Stomach (tissue), 8 donors: ENCODE measurements at regions not wholly inside any gene's neighbourhood (a gene's known extent, or its start where the extent isn't known, plus 50 kb on each side); places are given as distances from the start of the nearest gene placed in this dataset.

ENCODE experiments used
- DNase-seq, 2 donors: peaks; one replicate each; pipeline versions ENCODE4 v3.0.0 to v3.0.0-alpha.2; 2013 to 2019
- H3K27ac ChIP-seq, 5 donors: fragments of 200-600 bp in 4 of 5; sonication (generic) in 4 of 5; one replicate each; pipeline ENCODE4 v1.5.1; 2013 to 2019; ENCODE audit warnings: mild to moderate bottlenecking in 1 of 5, moderate library complexity in 1 of 5
- H3K27me3 ChIP-seq, 3 donors: fragments of 200-600 bp; sonication (generic); one replicate each; pipeline ENCODE4 v1.5.1; 2017 to 2019; ENCODE audit warnings: mixed run types in 1 of 3
- H3K36me3 ChIP-seq, 4 donors: fragments of 200-600 bp; sonication (generic); 1 replicate in 3 of 4; 2 replicates in 1 of 4; pipeline ENCODE4 v1.5.1; 2016 to 2019
- H3K4me1 ChIP-seq, 4 donors: fragments of 200-600 bp; sonication (generic); one replicate each; pipeline ENCODE4 v1.5.1; 2016 to 2019
- H3K4me3 ChIP-seq, 4 donors: fragments of 200-600 bp; sonication (generic) in 3 of 4; one replicate each; pipeline ENCODE4 v1.5.1; 2016 to 2019; ENCODE audit warnings: mild to moderate bottlenecking in 1 of 4
- H3K9me3 ChIP-seq, 4 donors: fragments of 200-600 bp; sonication (generic); one replicate each; pipeline ENCODE4 v1.5.1; 2016 to 2019
- CTCF ChIP-seq, 7 experiments: fragments of 450-650 bp in 4 of 7; fragments of 200-600 bp in 3 of 7; sonication (generic) in 3 of 7; IDR thresholded peaks; one replicate each; pipeline ENCODE4 v1.5.1; 2016 to 2019; ENCODE audit warnings: antibody characterized with exemption in 7 of 7, control low read depth in 2 of 7, mild to moderate bottlenecking in 1 of 7
- EP300 ChIP-seq: sonication (generic); formaldehyde crosslinking; IDR thresholded peaks from one replicate; pipeline ENCODE4 v1.6.1; 2017; ENCODE audit warnings: antibody characterized with exemption
- POLR2A ChIP-seq, 4 donors: fragments of 450-650 bp; IDR thresholded peaks; one replicate each; pipeline ENCODE4 v1.6.1; 2016; ENCODE audit warnings: antibody characterized with exemption in 4 of 4, control low read depth in 2 of 4, mild to moderate bottlenecking in 1 of 4, moderate library complexity in 1 of 4
- POLR2AphosphoS5 ChIP-seq, 3 donors: sonication (generic); formaldehyde crosslinking; IDR thresholded peaks; one replicate each; pipeline ENCODE4 v1.6.1; 2016; ENCODE audit warnings: antibody characterized with exemption in 3 of 3
- WGBS, 5 donors: extraction: QIAGEN DNeasy Blood & Tissue Kit in 3 of 5; methylation state at CpG; one replicate each; pipeline versions ENCODE4 v1.1.5 to v1.1.7; 2013 to 2018; 5-methylcytosine and 5-hydroxymethylcytosine counted together
- intact Hi-C: fragments of 100-400 bp; cut with DNase I; formaldehyde crosslinking; loops from one replicate; pipeline ENCODE4 v1.15.1; 2023; ENCODE audit warnings: low total_unique reads
- donor health status: healthy with polysubstance abuse.
- donor health status: Bipolar disorder and iron deficiency.
- donor health status: healthy.

- Histone ChIP-seq H3K9me3 (peaks cover 0 to 16% (median 2%) of the 10 kb centered on the region in 4 donors), H3K4me3 (no peak overlapping the region), H3K36me3 (no peaks in the 10 kb centered on the region), H3K4me1 (no peaks in the 10 kb centered on the region), H3K27ac (no peak overlapping the region), H3K27me3 (no peaks in the 10 kb centered on the region)
- WGBS, 5 donors: 75 to 95% (median 87%) methylated on average over 3 of the region's 3 CpGs
- intact Hi-C loops: no loop called here
- TF ChIP-seq CTCF (IDR thresholded peaks at IDR 0.05) (no peak), EP300 (no peak), POLR2A (IDR thresholded peaks at IDR 0.05) (no peak), POLR2AphosphoS5 (IDR thresholded peaks at IDR 0.05) (no peak)
- no peak for DNase-seq
These were observed 188.8 kb upstream of the PAPPA start for GRCh38 chr9:115964710-115965347.

GRCh38 chr9:115966660-115967059 lies 186.9 kb upstream of the PAPPA start:
- H3K4me3 ChIP-seq: no peak overlapping the region
- TF ChIP-seq EP300 (no peak), POLR2AphosphoS5 (IDR thresholded peaks at IDR 0.05) (no peak), POLR2A (IDR thresholded peaks at IDR 0.05) (no peak), CTCF (IDR thresholded peaks at IDR 0.05) (no peak)
- no peaks in the 10 kb centered on the region for H3K36me3 ChIP-seq
- H3K4me1 ChIP-seq: no peaks in the 10 kb centered on the region
- DNase-seq: no peak
- H3K9me3 ChIP-seq: peaks cover 0 to 16% (median 2%) of the 10 kb centered on the region in 4 donors
- intact Hi-C loops: no loop called here
- H3K27me3 ChIP-seq: no peaks in the 10 kb centered on the region
- H3K27ac ChIP-seq: no peak overlapping the region
- 57 to 67% (median 60%) methylated on average over 1 of the region's 1 CpG for WGBS, 5 donors

- 50 to 77% (median 72%) methylated on average over 2 of the region's 2 CpGs for WGBS, 5 donors
- no peaks in the 10 kb centered on the region for H3K4me1 ChIP-seq
- no peaks in the 10 kb centered on the region for H3K27me3 ChIP-seq
- peaks cover 0 to 7% (median 2%) of the 10 kb centered on the region in 4 donors for H3K9me3 ChIP-seq
- no peak for TF ChIP-seq POLR2AphosphoS5 (IDR thresholded peaks at IDR 0.05)
- no peak for TF ChIP-seq EP300
- TF ChIP-seq POLR2A (IDR thresholded peaks at IDR 0.05): no peak
- no peak for TF ChIP-seq CTCF (IDR thresholded peaks at IDR 0.05)
- no peak for DNase-seq
- no peak overlapping the region for H3K4me3 ChIP-seq
- intact Hi-C loops: no loop called here
- no peak overlapping the region for H3K27ac ChIP-seq
- no peaks in the 10 kb centered on the region for H3K36me3 ChIP-seq
These were observed 184.5 kb upstream of the PAPPA start for GRCh38 chr9:115969096-115969495.

- Histone ChIP-seq H3K4me3 (no peak overlapping the region), H3K27ac (no peak overlapping the region), H3K9me3 (peaks cover 0 to 5% (median 1%) of the 10 kb centered on the region in 4 donors), H3K4me1 (no peaks in the 10 kb centered on the region), H3K27me3 (no peaks in the 10 kb centered on the region), H3K36me3 (no peaks in the 10 kb centered on the region)
- TF ChIP-seq POLR2AphosphoS5 (IDR thresholded peaks at IDR 0.05) (no peak), EP300 (no peak), CTCF (IDR thresholded peaks at IDR 0.05) (no peak), POLR2A (IDR thresholded peaks at IDR 0.05) (no peak)
- intact Hi-C loops: no loop called here
- no peak for DNase-seq
These were observed 181.2 kb upstream of the PAPPA start for GRCh38 chr9:115972362-115972761.
